SK-N-SH (cell line): ENCODE measurements at regions not wholly inside any gene's neighbourhood (a gene's known extent, or its start where the extent isn't known, plus 50 kb on each side); places are given as distances from the start of the nearest gene placed in this dataset.

ENCODE experiments used
- CTCF ChIA-PET: fragments of 300-600, 350-600 bp; formaldehyde crosslinking; extraction: SDS; loops from one replicate; lab custom pipeline; 2021; lab: Yijun Ruan, JAX
- POLR2A ChIA-PET: fragments of 350-600 bp; sonication (Branson Sonifier 250); formaldehyde crosslinking; extraction: SDS; loops from one replicate; lab custom pipeline; 2020; ENCODE audit warnings: antibody characterized with exemption, inconsistent platforms; lab: Yijun Ruan, JAX
- DNase-seq: peaks from one replicate; pipeline ENCODE4 v3.0.0; 2012
- H2AFZ ChIP-seq: fragments of 200-600 bp; sonication (generic); 2 replicates; pipeline ENCODE4 v1.8.1; 2016; ENCODE audit warnings: antibody characterized with exemption, mild to moderate bottlenecking, low read depth
- H3F3A ChIP-seq: fragments of 200-600 bp; sonication (generic); replicated peaks from 2 replicates; pipeline ENCODE3; 2016; ENCODE audit warnings: antibody characterized with exemption, mild to moderate bottlenecking; ENCODE audit not compliant: insufficient read depth
- H3K27ac ChIP-seq, 2 experiments: fragments of 200-500 bp in 1 of 2; fragments of 200-600 bp in 1 of 2; sonication (Bioruptor generic) in 1 of 2; sonication (generic), shearing (Covaris generic) in 1 of 2; 2 replicates each; pipeline versions ENCODE4 v1.5.1 to v1.6.1; 2014 to 2016; ENCODE audit warnings: low read depth in 2 of 2, inconsistent platforms in 1 of 2, low read length in 1 of 2, mild to moderate bottlenecking in 1 of 2, mixed read lengths in 1 of 2
- H3K27me3 ChIP-seq: fragments of 200-600 bp; sonication (generic), shearing (Covaris generic); 2 replicates; pipeline ENCODE4 v1.6.1; 2016; ENCODE audit warnings: mixed run types; ENCODE audit not compliant: insufficient read depth
- H3K36me3 ChIP-seq, 2 experiments: fragments of 200-500 bp in 1 of 2; fragments of 200-600 bp in 1 of 2; sonication (Bioruptor generic) in 1 of 2; sonication (generic) in 1 of 2; replicated peaks in 1 of 2; 2 replicates each; pipeline versions ENCODE3 to v1.5.1; 2014 to 2016; ENCODE audit warnings: low read length in 1 of 2, mild to moderate bottlenecking in 1 of 2; ENCODE audit not compliant: insufficient read depth in 2 of 2, control insufficient read depth in 1 of 2
- H3K4me1 ChIP-seq, 2 experiments: fragments of 200-500 bp in 1 of 2; fragments of 200-600 bp in 1 of 2; sonication (Bioruptor generic) in 1 of 2; sonication (generic), shearing (Covaris generic) in 1 of 2; 2 replicates each; pipeline versions ENCODE4 v1.5.1 to v1.6.1; 2014 to 2016; ENCODE audit warnings: low read depth in 1 of 2, low read length in 1 of 2, mixed run types in 1 of 2; ENCODE audit not compliant: insufficient read depth in 2 of 2, control insufficient read depth in 1 of 2
- H3K4me2 ChIP-seq: fragments of 200-600 bp; sonication (generic), shearing (Covaris generic); 2 replicates; pipeline ENCODE4 v1.6.1; 2017; ENCODE audit warnings: mixed run types
- H3K4me3 ChIP-seq, 2 experiments: fragments of 200-500 bp in 1 of 2; fragments of 200-600 bp in 1 of 2; sonication (Bioruptor generic) in 1 of 2; sonication (generic), shearing (Covaris generic) in 1 of 2; 2 replicates each; pipeline versions ENCODE4 v1.5.1 to v1.8.1; 2014 to 2016; ENCODE audit warnings: low read depth in 2 of 2, inconsistent platforms in 1 of 2, low read length in 1 of 2, mild to moderate bottlenecking in 1 of 2, mixed read lengths in 1 of 2, moderate library complexity in 1 of 2
- H3K79me2 ChIP-seq: fragments of 200-600 bp; sonication (generic); 2 replicates; pipeline ENCODE4 v1.8.1; 2017; ENCODE audit warnings: mild to moderate bottlenecking; ENCODE audit not compliant: insufficient read depth
- H3K9ac ChIP-seq: fragments of 200-600 bp; sonication (generic); 2 replicates; pipeline ENCODE4 v1.6.1; 2017; ENCODE audit warnings: mixed run types
- H3K9me2 ChIP-seq: fragments of 200-600 bp; sonication (generic); 2 replicates; pipeline ENCODE4 v1.6.1; 2017; ENCODE audit warnings: mixed run types
- H3K9me3 ChIP-seq: fragments of 200-600 bp; sonication (generic); 2 replicates; pipeline ENCODE4 v1.6.1; 2017; ENCODE audit warnings: mixed run types, mild to moderate bottlenecking, moderate library complexity
- H4K20me1 ChIP-seq: fragments of 200-600 bp; sonication (generic); 2 replicates; pipeline ENCODE4 v1.6.1; 2017; ENCODE audit warnings: mild to moderate bottlenecking, mixed run types; ENCODE audit not compliant: insufficient read depth
- FOSL2 ChIP-seq: IDR thresholded peaks from 2 replicates; pipeline ENCODE4 v1.4.0; 2012; ENCODE audit warnings: low read depth, mild to moderate bottlenecking, moderate library complexity, borderline replicate concordance
- FOXM1 ChIP-seq: IDR thresholded peaks from 2 replicates; pipeline ENCODE4 v1.4.0; 2012; ENCODE audit warnings: low read depth, mild to moderate bottlenecking
- GABPA ChIP-seq: IDR thresholded peaks from 2 replicates; pipeline ENCODE4 v1.4.0; 2012; ENCODE audit warnings: low read depth, mild to moderate bottlenecking
- MAX ChIP-seq: IDR thresholded peaks from 2 replicates; pipeline ENCODE4 v1.4.0; 2012; ENCODE audit warnings: low read depth
- MEF2A ChIP-seq: IDR thresholded peaks from 2 replicates; pipeline ENCODE4 v1.4.0; 2012; ENCODE audit warnings: low read depth, borderline replicate concordance
- NRF1 ChIP-seq: IDR thresholded peaks from 2 replicates; pipeline ENCODE4 v1.6.1; 2012; ENCODE audit warnings: low read depth, mild to moderate bottlenecking, low read length
- PBX3 ChIP-seq: IDR thresholded peaks from 2 replicates; pipeline ENCODE4; 2012
- WGBS: methylation state at CpG from one replicate; pipeline ENCODE4 v1.1.6; 2017; ENCODE audit warnings: low lambda C conversion rate; 5-methylcytosine and 5-hydroxymethylcytosine counted together
- TF ChIP-seq, protein P1 (sequence below): IDR thresholded peaks from 2 replicates; pipeline ENCODE4 v1.4.0; 2012; ENCODE audit warnings: low read depth, borderline replicate concordance

- 79% methylated on average over 3 of the region's 3 CpGs for WGBS
- no peak overlapping the region for H3K4me2 ChIP-seq
- ChIA-PET CTCF (interaction anchor here (0.6 to 1.4 kb wide), 6 partner anchors 9 to 557 kb away, joined by 3 to 7 read pairs (median 4); no protein-coding TSS in a partner anchor), POLR2A (no interaction called here)
- no peaks in the 10 kb centered on the region for H3K36me3 ChIP-seq
- DNase-seq, result no peak
- no peak overlapping the region for H2AFZ ChIP-seq
- no peak overlapping the region for H3K4me3 ChIP-seq
- H3K9me3 ChIP-seq, result no peaks in the 10 kb centered on the region
- H3F3A ChIP-seq, result no peaks in the 10 kb centered on the region
- no peaks in the 10 kb centered on the region for H3K27me3 ChIP-seq
- TF ChIP-seq FOSL2, result no peak
- H3K4me1 ChIP-seq, result no peaks in the 10 kb centered on the region
- no peaks in the 10 kb centered on the region for H3K9me2 ChIP-seq
- H3K27ac ChIP-seq, result no peak overlapping the region
- H4K20me1 ChIP-seq, result no peaks in the 10 kb centered on the region
- H3K9ac ChIP-seq, result no peak overlapping the region
- no peaks in the 10 kb centered on the region for H3K79me2 ChIP-seq
Observed at GRCh38 chr14:103250874-103251273, 83.2 kb upstream of the EIF5 start.

DNA sequence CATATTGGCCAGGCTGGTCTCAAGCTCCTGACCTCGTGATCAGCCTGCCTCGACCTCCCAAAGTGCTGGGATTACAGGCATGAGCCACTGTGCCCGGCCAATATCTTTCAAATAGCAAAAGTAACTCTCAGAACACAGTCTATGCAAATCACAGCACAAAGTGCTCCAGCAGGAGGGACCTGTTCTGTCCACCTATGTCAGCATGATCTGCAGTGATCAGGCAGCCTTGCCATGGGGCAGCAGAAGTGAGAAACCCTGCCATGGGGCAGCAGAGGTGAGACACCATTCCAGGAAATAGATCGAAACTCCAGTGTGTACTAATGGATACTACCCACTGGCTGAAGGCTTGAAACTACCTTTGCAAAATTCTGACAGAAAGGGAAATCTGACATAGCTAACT, 78.5 kb upstream of the EIF5 start:
- H3K36me3 ChIP-seq, result no peaks in the 10 kb centered on the region
- no peak for DNase-seq
- H3K9me2 ChIP-seq, result no peaks in the 10 kb centered on the region
- no peaks in the 10 kb centered on the region for H3K79me2 ChIP-seq
- no peak overlapping the region for H3K27ac ChIP-seq
- TF ChIP-seq GABPA (no peak), FOSL2 (no peak), NRF1 (no peak), PBX3 (no peak)
- TF ChIP-seq, protein P1, sequence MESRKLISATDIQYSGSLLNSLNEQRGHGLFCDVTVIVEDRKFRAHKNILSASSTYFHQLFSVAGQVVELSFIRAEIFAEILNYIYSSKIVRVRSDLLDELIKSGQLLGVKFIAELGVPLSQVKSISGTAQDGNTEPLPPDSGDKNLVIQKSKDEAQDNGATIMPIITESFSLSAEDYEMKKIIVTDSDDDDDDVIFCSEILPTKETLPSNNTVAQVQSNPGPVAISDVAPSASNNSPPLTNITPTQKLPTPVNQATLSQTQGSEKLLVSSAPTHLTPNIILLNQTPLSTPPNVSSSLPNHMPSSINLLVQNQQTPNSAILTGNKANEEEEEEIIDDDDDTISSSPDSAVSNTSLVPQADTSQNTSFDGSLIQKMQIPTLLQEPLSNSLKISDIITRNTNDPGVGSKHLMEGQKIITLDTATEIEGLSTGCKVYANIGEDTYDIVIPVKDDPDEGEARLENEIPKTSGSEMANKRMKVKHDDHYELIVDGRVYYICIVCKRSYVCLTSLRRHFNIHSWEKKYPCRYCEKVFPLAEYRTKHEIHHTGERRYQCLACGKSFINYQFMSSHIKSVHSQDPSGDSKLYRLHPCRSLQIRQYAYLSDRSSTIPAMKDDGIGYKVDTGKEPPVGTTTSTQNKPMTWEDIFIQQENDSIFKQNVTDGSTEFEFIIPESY, result no peak
- no peaks in the 10 kb centered on the region for H3K27me3 ChIP-seq
- H3K4me1 ChIP-seq, result peaks cover 0 to 2% of the 10 kb centered on the region in 2 experiments; a peak in 1 of 4 replicates
- ChIA-PET CTCF (interaction anchor here (3.5 kb wide), 1 partner anchor 151 kb away, joined by 13 read pairs; no protein-coding TSS in a partner anchor), POLR2A (no interaction called here)
- no peak overlapping the region for H3K4me2 ChIP-seq
- H3F3A ChIP-seq, result no peaks in the 10 kb centered on the region
- no peak overlapping the region for H2AFZ ChIP-seq
- H4K20me1 ChIP-seq, result no peaks in the 10 kb centered on the region
- no peak overlapping the region for H3K4me3 ChIP-seq
- no peaks in the 10 kb centered on the region for H3K9me3 ChIP-seq
- WGBS, result 87% methylated on average over 4 of the region's 4 CpGs
- H3K9ac ChIP-seq, result no peak overlapping the region

GRCh38 chr14:103256406-103256805, 77.6 kb upstream of the EIF5 start:
- H3K27ac ChIP-seq, result no peak overlapping the region
- H3K4me2 ChIP-seq, result no peak overlapping the region
- H2AFZ ChIP-seq, result no peak overlapping the region
- no peak overlapping the region for H3K4me3 ChIP-seq
- CTCF ChIA-PET, result interaction anchor here (3.5 kb wide), 1 partner anchor 152 kb away, joined by 13 read pairs; no protein-coding TSS in a partner anchor
- no peaks in the 10 kb centered on the region for H3K36me3 ChIP-seq
- no peaks in the 10 kb centered on the region for H3K27me3 ChIP-seq
- peaks cover 0 to 2% of the 10 kb centered on the region in 2 experiments; a peak in 1 of 4 replicates for H3K4me1 ChIP-seq
- POLR2A ChIA-PET, result no interaction called here
- no peak for TF ChIP-seq FOXM1
- TF ChIP-seq NRF1, result no peak
- no peak for TF ChIP-seq MEF2A
- no peak for TF ChIP-seq MAX
- H3K9ac ChIP-seq, result no peak overlapping the region
- no peaks in the 10 kb centered on the region for H3F3A ChIP-seq
- H3K79me2 ChIP-seq, result no peaks in the 10 kb centered on the region
- H3K9me3 ChIP-seq, result no peaks in the 10 kb centered on the region
- H4K20me1 ChIP-seq, result no peaks in the 10 kb centered on the region
- 64% methylated on average over 8 of the region's 10 CpGs for WGBS
- DNase-seq, result no peak
- no peaks in the 10 kb centered on the region for H3K9me2 ChIP-seq
